DMS 273 (cell line): ENCODE measurements at regions not wholly inside any gene's neighbourhood (a gene's known extent, or its start where the extent isn't known, plus 50 kb on each side); places are given as distances from the start of the nearest gene placed in this dataset.
"Not testable (repeated sequence)": the region's sequence is repeated elsewhere in the genome, so short reads cannot be mapped to it uniquely, and the experiment has no call there.

ENCODE experiments used
- DNase-seq: peaks from one replicate; lab custom pipeline; 2025; ENCODE audit not compliant: unreplicated experiment; lab: John Stamatoyannopoulos, UW

- not testable (repeated sequence) for DNase-seq
Measured at GRCh38 chr9:138174954-138175353, 297.4 kb downstream of the CACNA1B start.

GRCh38 chr9:138175354-138175753 lies 297.8 kb downstream of the CACNA1B start:
- not testable (repeated sequence) for DNase-seq

- DNase-seq, result not testable (repeated sequence)
Measured at GRCh38 chr9:138177091-138177490, 299.5 kb downstream of the CACNA1B start.

- peak; percentile 9 for DNase-seq
Measured at GRCh38 chr9:138179003-138179402, 301.4 kb downstream of the CACNA1B start.

- DNase-seq, result not testable (repeated sequence)
Measured at GRCh38 chr9:138179671-138180070, 302.1 kb downstream of the CACNA1B start.

- not testable (repeated sequence) for DNase-seq
Measured at GRCh38 chr9:138181963-138182362, 304.4 kb downstream of the CACNA1B start.

GRCh38 chr9:138197156-138197555 lies 319.6 kb downstream of the CACNA1B start:
- DNase-seq, result not testable (repeated sequence)

- DNase-seq, result not testable (repeated sequence)
Measured at GRCh38 chr9:138198963-138199362, 321.4 kb downstream of the CACNA1B start.

GRCh38 chr9:138199917-138200316 lies 322.3 kb downstream of the CACNA1B start:
- DNase-seq, result not testable (repeated sequence)

- DNase-seq, result not testable (repeated sequence)
Measured at GRCh38 chr9:138200481-138201142, 323.0 kb downstream of the CACNA1B start.

- DNase-seq, result not testable (repeated sequence)
Measured at GRCh38 chr9:138201167-138201889, 323.7 kb downstream of the CACNA1B start.

GRCh38 chr9:138202043-138202442 lies 324.5 kb downstream of the CACNA1B start:
- DNase-seq, result not testable (repeated sequence)

GRCh38 chr9:138203304-138203703 lies 325.7 kb downstream of the CACNA1B start:
- not testable (repeated sequence) for DNase-seq

- not testable (repeated sequence) for DNase-seq
Measured at GRCh38 chr9:138203872-138204271, 326.3 kb downstream of the CACNA1B start.

- not testable (repeated sequence) for DNase-seq
Measured at GRCh38 chr9:138206108-138206507, 328.5 kb downstream of the CACNA1B start.

- DNase-seq, result not testable (repeated sequence)
Measured at GRCh38 chr9:138207300-138208179, 330.0 kb downstream of the CACNA1B start.

- not testable (repeated sequence) for DNase-seq
Measured at GRCh38 chr9:138209071-138209644, 331.6 kb downstream of the CACNA1B start.

- DNase-seq, result not testable (repeated sequence)
Measured at GRCh38 chr9:138210388-138210986, 332.9 kb downstream of the CACNA1B start.

- not testable (repeated sequence) for DNase-seq
Measured at GRCh38 chr9:138211070-138211469, 333.5 kb downstream of the CACNA1B start.

- peak; percentile 64 for DNase-seq
Measured at GRCh38 chr9:138211544-138212219, 334.1 kb downstream of the CACNA1B start.
